Type B pancreatic cell (in vitro differentiated cells): ENCODE measurements at regions not wholly inside any gene's neighbourhood (a gene's known extent, or its start where the extent isn't known, plus 50 kb on each side); places are given as distances from the start of the nearest gene placed in this dataset.
A peak's percentile ranks its signal among the peaks of the same experiment; 100 is the strongest.

ENCODE experiments used
- DNase-seq: peaks from one replicate; pipeline ENCODE4 v3.0.0; 2021; ENCODE audit warnings: mixed read lengths; ENCODE audit not compliant: unreplicated experiment; ENCODE audit errors: extremely low spot score
- H3K27ac Mint-ChIP-seq: 2 replicates; pipeline ENCODE4 v1.8.0; 2021; ENCODE audit warnings: mild to moderate bottlenecking, mixed read lengths
- H3K27me3 Mint-ChIP-seq: 2 replicates; pipeline ENCODE4 v1.8.0; 2021; ENCODE audit warnings: mixed read lengths
- H3K36me3 Mint-ChIP-seq: 2 replicates; pipeline ENCODE4 v1.8.0; 2021; ENCODE audit warnings: mixed read lengths
- H3K4me1 Mint-ChIP-seq: one replicate; pipeline ENCODE4 v1.8.0; 2021; ENCODE audit warnings: mixed read lengths; ENCODE audit not compliant: unreplicated experiment
- H3K4me3 Mint-ChIP-seq: 2 replicates; pipeline ENCODE4 v1.8.0; 2021; ENCODE audit warnings: mild to moderate bottlenecking, mixed read lengths
- H3K9me3 Mint-ChIP-seq: 2 replicates; pipeline ENCODE4 v1.8.0; 2021; ENCODE audit warnings: mixed read lengths
- CTCF ChIP-seq: fragments of 200-600 bp; sonication (generic); conservative IDR thresholded peaks from 2 replicates; pipeline ENCODE4 v1.5.0; 2021; ENCODE audit warnings: antibody characterized with exemption, mild to moderate bottlenecking

DNA sequence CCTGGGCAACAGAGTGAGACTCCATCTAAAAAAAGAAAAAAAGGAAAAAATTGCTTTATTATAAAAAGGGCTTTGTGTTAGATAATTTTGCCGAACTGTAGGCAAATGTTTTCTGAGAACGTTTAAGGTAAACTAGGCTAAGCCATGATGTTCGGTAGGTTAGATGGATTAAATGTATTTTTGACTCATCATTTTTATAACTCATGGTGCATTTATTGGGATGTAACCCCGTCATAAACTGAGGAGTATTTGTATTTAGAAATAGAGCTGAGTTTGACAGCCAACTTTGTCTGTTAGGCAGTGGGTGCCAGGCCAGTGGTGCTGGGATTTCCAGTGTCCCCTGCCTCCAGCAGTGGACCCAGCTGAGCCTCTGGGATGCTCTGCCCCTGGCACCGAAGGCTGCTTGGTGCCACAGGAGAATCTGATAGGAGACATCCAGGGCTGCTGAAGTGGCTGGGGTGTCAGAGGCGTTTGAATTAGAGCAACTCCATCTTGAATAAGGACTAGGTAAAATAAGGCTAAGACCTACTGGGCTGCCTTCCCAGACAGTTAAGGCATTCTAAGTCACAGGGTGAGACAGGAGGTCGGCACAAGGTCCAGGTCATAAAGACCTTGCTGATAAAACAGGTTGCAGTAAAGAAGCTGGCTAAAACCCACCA, 114.9 kb upstream of the EEPD1 start:
- Mint-ChIP-seq H3K36me3 (no peaks in the 10 kb centered on the region), H3K27ac (no peak overlapping the region), H3K4me1 (peaks cover 26% of the 10 kb centered on the region), H3K27me3 (peaks cover 7% of the 10 kb centered on the region), H3K9me3 (no peaks in the 10 kb centered on the region), H3K4me3 (no peak overlapping the region)
- no peak for DNase-seq
- no peak for TF ChIP-seq CTCF

- Mint-ChIP-seq H3K27ac (peak overlapping the region; percentile 8), H3K4me1 (peaks cover 29% of the 10 kb centered on the region), H3K4me3 (no peak overlapping the region)
These were observed 113.8 kb upstream of the EEPD1 start for GRCh38 chr7:36039243-36039642.

GRCh38 chr7:36039671-36040070, 113.4 kb upstream of the EEPD1 start:
- no peak for TF ChIP-seq CTCF
- Mint-ChIP-seq H3K9me3 (no peaks in the 10 kb centered on the region), H3K27ac (no peak overlapping the region), H3K27me3 (no peaks in the 10 kb centered on the region), H3K4me1 (peaks cover 33% of the 10 kb centered on the region), H3K4me3 (no peak overlapping the region), H3K36me3 (no peaks in the 10 kb centered on the region)
- no peak for DNase-seq

More at GRCh38 chr7:36039243-36039642, 113.8 kb upstream of the EEPD1 start:
- no peak for TF ChIP-seq CTCF
- Mint-ChIP-seq H3K36me3 (no peaks in the 10 kb centered on the region), H3K27me3 (peaks cover 2% of the 10 kb centered on the region), H3K9me3 (no peaks in the 10 kb centered on the region)
- DNase-seq: no peak

DNA sequence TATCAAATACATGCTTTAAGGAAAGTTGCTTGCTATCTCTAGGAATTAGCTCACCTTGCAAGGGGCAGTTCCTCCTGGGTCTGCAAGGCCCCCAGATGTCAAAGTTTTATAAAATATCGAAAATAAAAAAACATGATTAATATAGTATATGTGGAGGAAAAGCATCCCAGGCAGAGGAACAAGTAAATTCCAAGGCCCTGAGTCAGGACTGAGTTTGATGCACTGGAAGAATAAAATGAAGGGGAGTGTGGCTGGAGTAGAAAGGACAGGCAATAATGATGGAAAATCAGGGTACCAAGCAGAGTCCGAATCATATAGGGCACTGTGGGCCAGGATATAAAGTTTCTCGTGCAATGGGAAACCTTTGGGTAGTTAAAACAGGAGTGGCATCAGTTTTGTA, 112.4 kb upstream of the EEPD1 start:
- Mint-ChIP-seq H3K4me3 (no peak overlapping the region), H3K27me3 (no peaks in the 10 kb centered on the region), H3K27ac (no peak overlapping the region), H3K4me1 (peaks cover 43% of the 10 kb centered on the region), H3K36me3 (no peaks in the 10 kb centered on the region), H3K9me3 (no peaks in the 10 kb centered on the region)
- no peak for TF ChIP-seq CTCF
- DNase-seq: no peak

DNA sequence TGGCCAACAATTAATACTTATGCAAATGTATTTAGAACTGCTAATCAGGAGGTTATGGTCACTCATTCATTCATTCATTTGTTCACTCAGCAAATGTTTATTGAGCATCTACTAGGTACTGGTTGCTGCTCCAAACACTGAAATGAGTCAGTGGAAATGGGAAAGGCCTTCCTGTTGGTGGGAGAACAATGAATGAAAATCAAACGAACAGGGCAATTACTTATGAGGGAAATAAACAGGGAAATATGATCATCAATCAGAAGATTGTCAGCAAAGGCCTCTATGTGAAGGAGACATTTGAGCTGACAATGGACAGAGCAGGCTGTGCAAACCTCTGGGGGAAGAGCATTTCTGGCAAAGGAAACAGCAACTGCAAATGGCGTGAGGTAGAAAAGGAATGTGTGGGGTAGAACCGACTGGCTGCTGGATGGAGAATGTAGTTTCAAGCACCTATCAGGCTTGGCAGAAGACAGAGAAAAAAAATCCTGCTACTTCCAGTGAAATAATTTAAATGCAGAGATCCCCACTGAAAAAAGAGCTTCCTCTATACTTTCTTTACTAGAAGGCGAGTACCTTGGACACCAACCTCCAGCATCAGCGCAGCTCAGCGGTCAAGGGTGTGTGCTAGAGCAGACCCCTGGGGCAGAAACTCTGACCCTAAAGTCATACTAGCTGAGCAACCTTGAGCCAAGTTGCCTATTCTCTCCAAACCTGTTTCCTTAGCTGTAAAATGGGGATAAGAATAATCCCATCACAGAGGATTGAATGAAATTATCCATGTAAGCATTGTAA, 108.8 kb upstream of the EEPD1 start:
- Mint-ChIP-seq H3K27ac (no peak overlapping the region), H3K27me3 (no peaks in the 10 kb centered on the region), H3K36me3 (no peaks in the 10 kb centered on the region), H3K4me1 (peaks cover 40% of the 10 kb centered on the region), H3K9me3 (no peaks in the 10 kb centered on the region), H3K4me3 (no peak overlapping the region)
- no peak for DNase-seq
- no peak for TF ChIP-seq CTCF
